Activated naive CD4-positive, alpha-beta T cell (primary cell): ENCODE measurements at regions not wholly inside any gene's neighbourhood (a gene's known extent, or its start where the extent isn't known, plus 50 kb on each side); places are given as distances from the start of the nearest gene placed in this dataset.

Source experiments
- DNase-seq, 4 experiments: peaks; one replicate each; lab custom pipeline; 2025; lab: John Stamatoyannopoulos, UW

DNA sequence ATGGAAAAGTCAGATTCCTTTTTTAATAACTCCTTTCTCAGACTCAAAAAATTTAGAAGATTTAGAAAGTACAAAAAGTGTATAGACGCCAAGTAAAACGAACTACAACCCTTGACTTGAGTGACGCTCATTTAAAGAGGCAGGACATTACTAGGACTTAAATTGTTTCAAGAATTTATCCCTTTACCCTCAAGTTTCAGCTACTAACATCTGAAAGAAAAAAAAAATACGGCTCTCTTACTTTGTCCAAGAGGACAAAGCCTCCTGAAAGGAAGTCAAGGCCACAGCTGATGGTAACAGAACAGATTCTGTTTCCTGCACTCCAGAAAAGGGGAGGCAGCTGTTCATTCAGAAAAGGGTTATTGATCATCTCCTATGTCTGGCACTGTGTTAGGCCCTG, 57.6 kb upstream of the PKDCC start:
- DNase-seq: no peak

DNA sequence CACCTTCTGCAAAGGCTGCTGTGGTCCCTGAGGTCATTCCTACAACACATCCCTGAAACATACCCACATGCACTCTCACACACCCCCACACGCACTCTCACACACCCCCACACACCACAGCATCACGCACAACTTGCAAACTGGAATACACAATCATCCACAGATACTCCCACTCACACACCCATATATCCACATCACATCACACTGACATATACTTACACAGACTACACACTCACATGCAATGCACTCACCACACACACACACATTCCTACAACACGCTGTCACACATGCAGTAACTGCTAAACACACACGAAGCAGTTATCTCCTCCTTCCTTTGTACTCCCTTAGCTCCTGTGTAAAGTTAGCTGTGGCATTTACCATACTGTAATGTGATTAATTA, 57.1 kb upstream of the PKDCC start:
- DNase-seq: no peak

DNA sequence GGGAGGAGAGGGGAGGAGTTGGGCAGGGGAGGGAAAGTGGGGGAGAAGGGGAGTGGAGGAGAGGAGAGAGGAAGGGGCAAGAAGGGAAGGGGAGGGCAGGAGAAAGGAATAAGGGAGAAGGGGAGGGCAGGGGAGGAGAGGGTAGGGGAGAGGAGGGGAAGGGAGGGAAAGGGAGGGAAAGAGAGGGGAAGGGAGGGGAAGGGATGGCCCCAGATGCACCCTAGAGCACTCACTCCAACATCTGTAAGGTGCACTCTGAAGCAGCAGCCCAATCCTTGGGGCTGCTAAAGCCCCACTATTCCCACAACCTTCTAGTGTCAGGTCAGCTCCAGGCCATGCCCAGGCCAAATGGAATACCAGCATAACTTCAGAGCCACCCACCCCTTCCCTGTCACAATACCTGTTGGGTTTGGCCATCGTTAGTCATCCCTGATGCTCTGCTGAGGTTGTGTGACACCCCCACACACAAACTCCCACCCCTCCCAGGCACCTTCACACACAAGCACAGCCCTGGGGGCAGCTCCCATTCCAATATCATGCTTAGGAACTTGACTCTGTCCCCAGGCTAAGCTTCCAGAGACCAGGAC, 55.7 kb upstream of the PKDCC start:
- DNase-seq: no peak

DNA sequence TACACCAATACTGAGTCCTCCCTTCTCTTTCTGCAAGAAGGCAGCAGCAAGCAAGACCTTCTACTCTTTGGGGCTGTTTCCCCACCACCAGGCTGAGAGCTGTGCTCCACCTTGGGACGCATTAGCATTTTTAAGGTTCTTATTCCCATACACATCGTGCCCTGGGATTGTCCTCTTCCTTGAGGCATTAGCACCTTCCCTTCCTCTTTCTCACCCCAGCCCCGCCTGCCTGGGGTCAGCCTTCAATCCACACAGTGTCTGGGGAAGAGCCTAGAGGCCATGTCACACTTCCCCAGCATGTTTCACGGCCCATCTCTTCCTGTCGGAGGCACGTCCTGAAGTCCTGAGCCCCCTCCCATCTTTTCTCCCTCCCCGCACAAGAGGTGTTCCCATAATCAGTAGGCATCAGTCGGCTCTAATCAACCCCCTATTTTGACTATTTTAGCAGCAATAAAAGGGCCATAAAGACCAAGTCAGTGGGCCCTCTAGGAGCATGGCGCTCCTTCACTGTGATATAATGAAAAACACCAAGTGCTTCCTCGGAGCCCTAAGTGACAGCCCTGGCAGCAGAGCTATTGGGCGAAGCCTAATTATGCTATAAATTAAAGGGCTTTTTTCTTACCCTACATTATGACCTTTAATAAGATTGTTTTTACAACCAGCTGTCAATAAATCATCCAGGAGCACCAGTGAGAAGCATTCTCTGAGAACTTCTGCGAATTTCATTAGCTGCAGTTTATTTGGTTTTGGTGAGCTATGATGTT, 55.0 kb upstream of the PKDCC start:
- no peak for DNase-seq

DNA sequence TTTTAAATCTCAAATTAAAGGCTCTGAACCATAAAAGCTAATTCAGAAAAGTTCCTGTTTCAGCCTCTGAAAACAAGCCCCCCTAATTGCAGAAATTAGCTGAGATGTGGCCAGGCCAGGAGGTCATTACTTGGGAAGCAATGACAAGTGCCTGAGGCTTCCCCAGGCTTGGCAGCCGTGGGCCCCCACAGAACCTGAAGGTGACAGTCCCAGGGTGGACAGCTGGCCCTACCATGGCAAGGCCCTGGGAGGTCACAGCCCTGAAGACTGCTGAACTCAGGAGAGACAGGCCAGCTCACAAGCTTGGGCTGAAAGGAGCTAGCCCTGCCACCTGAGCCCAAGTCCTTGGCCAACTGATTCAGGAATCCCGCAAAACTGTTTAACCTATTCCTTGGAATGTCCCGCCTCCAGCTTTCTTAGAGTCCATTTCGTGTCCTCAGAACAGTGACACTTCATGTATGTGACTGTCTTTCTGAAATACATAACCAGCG, 54.3 kb upstream of the PKDCC start:
- DNase-seq: no peak

DNA sequence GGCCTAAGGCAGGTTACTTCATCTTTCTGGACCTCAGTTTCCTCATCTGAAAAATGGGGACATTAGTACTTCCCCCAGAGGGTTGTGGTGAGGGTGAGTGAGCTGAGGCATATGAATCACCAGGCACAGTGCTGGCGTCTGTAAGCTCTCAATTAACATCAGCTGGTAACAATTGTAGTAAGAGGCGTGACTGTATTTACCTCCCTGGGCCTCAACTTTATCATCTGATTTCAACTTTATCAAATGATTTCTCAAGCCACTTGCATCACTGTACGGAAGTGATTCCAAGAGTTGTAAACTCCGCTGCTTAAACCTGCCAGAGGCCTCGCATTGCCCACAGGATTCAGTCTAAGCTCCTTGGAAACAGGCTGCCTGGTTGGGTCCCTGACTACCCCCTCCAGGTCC, 53.6 kb upstream of the PKDCC start:
- no peak for DNase-seq

DNA sequence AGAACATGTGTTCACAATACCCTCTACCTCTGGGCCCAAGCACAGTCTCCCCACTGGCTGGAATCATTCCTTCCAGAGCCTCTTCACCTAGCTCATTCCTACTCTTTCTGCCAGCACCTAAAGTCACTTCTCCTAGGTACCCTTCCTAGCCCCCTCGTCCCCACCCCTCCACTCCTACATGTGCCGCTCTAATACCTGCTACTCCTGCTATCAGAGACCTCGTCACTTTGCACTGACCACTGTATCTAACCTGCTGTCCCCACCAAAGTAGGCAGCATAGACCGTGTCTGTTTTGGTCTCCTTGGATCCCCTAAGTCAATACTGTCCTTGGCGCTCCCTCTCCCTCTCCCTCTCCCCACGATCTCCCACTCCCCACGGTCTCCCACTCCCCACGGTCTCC, 53.2 kb upstream of the PKDCC start:
- DNase-seq: no peak

DNA sequence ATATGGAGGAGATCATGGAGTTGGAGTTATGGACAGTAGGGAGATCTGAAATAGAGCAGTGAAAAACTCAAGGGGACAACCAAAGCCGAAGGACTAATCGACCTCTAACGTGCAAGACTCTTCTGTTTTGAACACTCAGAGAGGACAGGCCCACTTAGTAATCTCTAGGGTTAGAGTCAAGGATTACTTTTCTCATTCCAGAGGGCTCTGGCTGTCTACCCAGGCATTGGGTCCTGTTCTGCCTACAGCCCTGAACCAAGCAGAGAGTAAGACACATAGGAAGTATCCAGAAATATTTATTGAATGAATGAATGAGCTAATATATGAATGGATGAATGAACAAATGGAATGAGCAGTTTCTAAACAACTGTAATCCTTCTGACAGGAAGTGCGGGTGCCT, 50.3 kb upstream of the PKDCC start:
- no peak for DNase-seq
